DOHH2 (cell line): ENCODE measurements at regions not wholly inside any gene's neighbourhood (a gene's known extent, or its start where the extent isn't known, plus 50 kb on each side); places are given as distances from the start of the nearest gene placed in this dataset.

Experiments used
- H3F3A ChIP-seq: fragments of 200-600 bp; sonication (generic), shearing (Covaris generic); 2 replicates; pipeline ENCODE4 v1.6.0; 2016; ENCODE audit warnings: antibody characterized with exemption, mild to moderate bottlenecking; ENCODE audit not compliant: control insufficient read depth, insufficient read depth
- H3K27ac ChIP-seq: fragments of 200-600 bp; sonication (generic); 2 replicates; pipeline ENCODE4 v1.5.1; 2014; ENCODE audit warnings: low read depth, mild to moderate bottlenecking, low read length, moderate library complexity
- H3K27me3 ChIP-seq: fragments of 200-600 bp; sonication (generic); 2 replicates; pipeline ENCODE4 v1.6.1; 2014; ENCODE audit warnings: mild to moderate bottlenecking, low read length, mixed read lengths; ENCODE audit not compliant: control insufficient read depth
- H3K36me3 ChIP-seq: fragments of 200-600 bp; sonication (generic); 2 replicates; pipeline ENCODE4 v1.6.1; 2014; ENCODE audit warnings: mild to moderate bottlenecking, low read length, moderate library complexity, mixed read lengths; ENCODE audit not compliant: control insufficient read depth
- H3K4me1 ChIP-seq: fragments of 200-600 bp; sonication (generic); 2 replicates; pipeline ENCODE4 v1.6.1; 2014; ENCODE audit warnings: mild to moderate bottlenecking, low read length, mixed read lengths; ENCODE audit not compliant: control insufficient read depth
- H3K4me2 ChIP-seq: fragments of 200-600 bp; sonication (generic); 2 replicates; pipeline ENCODE4 v1.6.0; 2014; ENCODE audit warnings: mild to moderate bottlenecking, low read length, moderate library complexity
- H3K4me3 ChIP-seq: fragments of 200-600 bp; sonication (generic); 2 replicates; pipeline ENCODE4 v1.5.1; 2014; ENCODE audit warnings: mild to moderate bottlenecking, low read length, mixed read lengths
- H3K79me2 ChIP-seq: fragments of 200-600 bp; sonication (generic); 2 replicates; pipeline ENCODE4 v1.6.1; 2014; ENCODE audit warnings: mild to moderate bottlenecking, low read length, mixed read lengths; ENCODE audit not compliant: control insufficient read depth
- H3K9me2 ChIP-seq: fragments of 200-600 bp; sonication (generic); replicated peaks from 2 replicates; pipeline ENCODE4 v1.6.1; 2014; ENCODE audit warnings: mild to moderate bottlenecking, low read length, mixed read lengths; ENCODE audit not compliant: control insufficient read depth
- H3K9me3 ChIP-seq: fragments of 200-600 bp; sonication (generic); 2 replicates; pipeline ENCODE4 v1.6.1; 2014; ENCODE audit warnings: antibody characterized with exemption, low read length, mixed read lengths; ENCODE audit not compliant: control insufficient read depth, insufficient read depth
- H4K20me1 ChIP-seq: fragments of 200-600 bp; sonication (generic); 2 replicates; pipeline ENCODE4 v1.6.0; 2014; ENCODE audit warnings: low read depth, mild to moderate bottlenecking, antibody characterized with exemption, low read length, moderate library complexity; ENCODE audit not compliant: control insufficient read depth, insufficient read depth
- EZH2phosphoT487 ChIP-seq: fragments of 200-600 bp; sonication (generic); IDR thresholded peaks from 2 replicates; pipeline ENCODE4 v1.6.1; 2017; ENCODE audit warnings: borderline replicate concordance, mild to moderate bottlenecking, antibody characterized with exemption, low read length, moderate library complexity, mixed read lengths
- TF ChIP-seq, protein P1 (sequence below): fragments of 200-600 bp; sonication (generic); IDR thresholded peaks from one replicate; pipeline ENCODE4 v1.5.1; 2014; ENCODE audit warnings: antibody characterized with exemption, mild to moderate bottlenecking, low read depth, low read length; ENCODE audit not compliant: poor library complexity, severe bottlenecking

DNA sequence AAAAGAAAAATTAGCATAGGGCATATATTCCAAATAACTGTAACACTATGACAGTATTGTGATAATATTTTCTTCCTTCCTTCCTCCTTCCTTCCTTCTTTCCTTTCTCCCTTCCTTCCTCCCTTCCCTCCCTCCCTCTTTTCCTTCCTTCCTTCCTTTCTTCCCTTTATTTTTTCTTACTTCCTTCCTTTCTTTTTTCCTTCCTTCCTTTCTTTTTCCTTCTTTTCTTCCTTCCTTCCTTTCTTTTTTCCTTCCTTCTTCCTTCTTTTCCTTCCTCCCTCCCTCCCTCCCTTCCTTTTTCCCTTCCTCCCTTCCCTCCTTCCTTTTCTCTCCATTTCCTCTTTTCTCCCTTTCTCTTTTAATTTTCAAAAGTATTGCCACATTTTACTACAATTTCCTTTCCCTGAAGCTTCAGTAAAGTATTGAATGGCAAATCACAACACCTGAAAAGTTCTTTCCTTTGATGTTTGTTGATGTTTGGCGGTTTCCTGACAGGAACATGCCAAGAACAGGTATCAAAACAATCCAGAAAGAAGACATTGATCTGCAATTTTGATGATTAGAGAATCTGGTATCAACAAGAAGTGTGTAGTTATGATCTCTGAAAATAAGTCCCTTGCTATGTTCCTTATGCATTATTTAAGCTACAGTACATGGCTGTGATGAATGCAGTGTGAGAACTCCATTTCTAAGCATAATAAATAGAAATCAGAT is 253.1 kb upstream of the EDIL3 start:
- Histone ChIP-seq H3F3A (no peaks in the 10 kb centered on the region), H3K36me3 (no peaks in the 10 kb centered on the region), H3K4me3 (no peak overlapping the region), H3K27me3 (no peaks in the 10 kb centered on the region), H3K4me1 (no peaks in the 10 kb centered on the region), H3K9me2 (no peaks in the 10 kb centered on the region), H3K79me2 (no peaks in the 10 kb centered on the region), H3K27ac (no peak overlapping the region), H4K20me1 (no peaks in the 10 kb centered on the region), H3K9me3 (peaks cover 7% of the 10 kb centered on the region; the same call in 1 of the 2 replicates), H3K4me2 (no peak overlapping the region)
- TF ChIP-seq, protein P1, sequence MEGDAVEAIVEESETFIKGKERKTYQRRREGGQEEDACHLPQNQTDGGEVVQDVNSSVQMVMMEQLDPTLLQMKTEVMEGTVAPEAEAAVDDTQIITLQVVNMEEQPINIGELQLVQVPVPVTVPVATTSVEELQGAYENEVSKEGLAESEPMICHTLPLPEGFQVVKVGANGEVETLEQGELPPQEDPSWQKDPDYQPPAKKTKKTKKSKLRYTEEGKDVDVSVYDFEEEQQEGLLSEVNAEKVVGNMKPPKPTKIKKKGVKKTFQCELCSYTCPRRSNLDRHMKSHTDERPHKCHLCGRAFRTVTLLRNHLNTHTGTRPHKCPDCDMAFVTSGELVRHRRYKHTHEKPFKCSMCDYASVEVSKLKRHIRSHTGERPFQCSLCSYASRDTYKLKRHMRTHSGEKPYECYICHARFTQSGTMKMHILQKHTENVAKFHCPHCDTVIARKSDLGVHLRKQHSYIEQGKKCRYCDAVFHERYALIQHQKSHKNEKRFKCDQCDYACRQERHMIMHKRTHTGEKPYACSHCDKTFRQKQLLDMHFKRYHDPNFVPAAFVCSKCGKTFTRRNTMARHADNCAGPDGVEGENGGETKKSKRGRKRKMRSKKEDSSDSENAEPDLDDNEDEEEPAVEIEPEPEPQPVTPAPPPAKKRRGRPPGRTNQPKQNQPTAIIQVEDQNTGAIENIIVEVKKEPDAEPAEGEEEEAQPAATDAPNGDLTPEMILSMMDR = no peak
- no peak for TF ChIP-seq EZH2phosphoT487

DNA sequence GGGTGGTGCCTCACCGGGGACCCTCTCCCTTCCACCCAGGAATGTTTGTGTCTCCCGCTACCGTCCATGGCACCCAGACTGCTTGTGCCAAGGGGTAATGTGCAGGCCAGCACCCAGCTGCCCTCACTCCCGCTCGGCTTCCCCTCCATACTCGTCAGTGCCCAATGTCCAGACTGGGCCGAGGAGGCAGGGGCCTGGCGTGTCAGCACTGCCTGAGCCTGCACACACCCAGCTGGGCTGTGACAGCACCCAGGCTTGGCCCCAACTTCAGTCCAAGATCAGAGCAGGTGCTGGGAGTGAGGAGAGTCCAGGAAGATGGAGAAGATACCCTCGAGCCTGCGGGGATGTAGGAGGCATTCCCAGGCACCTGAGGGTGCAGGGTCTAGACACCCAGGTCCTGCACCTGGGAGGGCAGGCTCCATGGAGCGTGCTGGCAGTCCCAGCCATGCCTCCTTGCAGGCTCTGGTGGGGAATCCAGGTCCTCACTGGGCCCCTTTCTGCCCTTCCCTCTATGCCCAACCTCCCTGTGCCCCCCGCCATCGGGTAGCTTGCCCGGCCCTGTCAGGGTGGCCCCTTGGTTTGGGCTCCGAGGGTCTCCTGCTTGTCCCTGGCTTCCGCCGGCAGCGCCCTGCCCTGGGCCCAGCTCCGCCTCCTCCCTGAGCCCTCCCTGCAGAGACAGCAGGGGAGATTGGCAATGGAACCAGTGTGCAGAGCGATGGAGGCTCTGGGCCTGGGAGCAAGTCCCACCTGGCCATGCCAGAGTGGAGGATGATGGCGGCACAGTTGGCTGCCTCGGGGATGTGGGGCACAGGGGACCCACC is 250.8 kb upstream of the EDIL3 start:
- Histone ChIP-seq H3F3A (no peaks in the 10 kb centered on the region), H3K9me3 (peaks cover 7% of the 10 kb centered on the region; the same call in 1 of the 2 replicates), H3K27ac (no peak overlapping the region), H3K4me2 (no peak overlapping the region), H3K36me3 (no peaks in the 10 kb centered on the region), H3K9me2 (no peaks in the 10 kb centered on the region), H3K27me3 (no peaks in the 10 kb centered on the region), H3K79me2 (no peaks in the 10 kb centered on the region), H3K4me1 (no peaks in the 10 kb centered on the region), H4K20me1 (no peaks in the 10 kb centered on the region), H3K4me3 (no peak overlapping the region)
- TF ChIP-seq, protein P1 = no peak
- TF ChIP-seq EZH2phosphoT487 = no peak

DNA sequence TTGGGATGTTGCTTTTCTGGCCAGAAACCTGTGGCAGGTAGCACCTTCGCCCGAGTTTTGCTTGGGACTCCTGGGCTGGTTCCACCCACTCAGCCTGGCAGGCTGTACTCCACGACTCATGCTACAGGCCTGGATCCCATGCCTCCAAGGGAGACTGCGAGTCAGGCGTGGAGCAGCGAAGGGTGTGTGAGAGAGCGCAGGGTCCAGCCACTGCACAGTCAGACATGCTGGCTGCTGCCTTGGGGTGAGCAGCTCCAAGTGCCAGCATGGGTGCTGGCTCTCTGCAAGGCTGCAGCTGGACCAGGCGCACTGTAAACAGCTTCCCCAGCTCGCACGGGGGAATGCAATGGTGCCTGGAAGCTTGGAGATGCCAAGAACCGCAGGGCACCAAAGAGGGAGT is 249.6 kb upstream of the EDIL3 start:
- Histone ChIP-seq H4K20me1 (no peaks in the 10 kb centered on the region), H3K9me3 (peaks cover 7% of the 10 kb centered on the region; the same call in 1 of the 2 replicates), H3K36me3 (no peaks in the 10 kb centered on the region), H3K4me1 (no peaks in the 10 kb centered on the region), H3K9me2 (no peaks in the 10 kb centered on the region), H3K79me2 (no peaks in the 10 kb centered on the region), H3K4me2 (no peak overlapping the region), H3F3A (no peaks in the 10 kb centered on the region), H3K27ac (no peak overlapping the region), H3K4me3 (no peak overlapping the region), H3K27me3 (no peaks in the 10 kb centered on the region)
- TF ChIP-seq EZH2phosphoT487 = no peak
- TF ChIP-seq, protein P1 = no peak
